DMS 273 treated with DMSO at 0.1 percent for 48 hours (cell line): ENCODE measurements at regions not wholly inside any gene's neighbourhood (a gene's known extent, or its start where the extent isn't known, plus 50 kb on each side); places are given as distances from the start of the nearest gene placed in this dataset.

ENCODE experiments used
- DNase-seq: peaks from one replicate; lab custom pipeline; 2025; lab: John Stamatoyannopoulos, UW

DNA sequence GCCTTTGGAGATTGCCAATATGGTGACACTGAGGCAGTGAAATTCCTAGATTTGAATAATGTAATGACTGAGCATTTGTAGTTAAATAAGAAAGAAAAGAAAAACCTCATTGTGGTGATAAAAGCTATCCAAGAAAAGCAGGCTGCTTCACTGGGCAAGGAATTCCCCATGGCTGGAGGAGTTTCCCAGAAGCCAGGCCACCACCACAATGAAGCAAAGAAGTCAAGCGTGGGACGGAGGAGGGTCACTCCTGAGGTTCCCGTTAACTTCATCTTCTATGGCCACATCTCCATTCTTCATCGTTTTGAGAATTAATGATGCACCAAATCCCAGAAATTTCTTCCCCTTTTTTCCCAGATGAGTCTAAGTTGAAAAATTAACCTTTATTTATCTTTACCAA lies 185.8 kb upstream of the BCL6 start:
- no peak for DNase-seq

DNA sequence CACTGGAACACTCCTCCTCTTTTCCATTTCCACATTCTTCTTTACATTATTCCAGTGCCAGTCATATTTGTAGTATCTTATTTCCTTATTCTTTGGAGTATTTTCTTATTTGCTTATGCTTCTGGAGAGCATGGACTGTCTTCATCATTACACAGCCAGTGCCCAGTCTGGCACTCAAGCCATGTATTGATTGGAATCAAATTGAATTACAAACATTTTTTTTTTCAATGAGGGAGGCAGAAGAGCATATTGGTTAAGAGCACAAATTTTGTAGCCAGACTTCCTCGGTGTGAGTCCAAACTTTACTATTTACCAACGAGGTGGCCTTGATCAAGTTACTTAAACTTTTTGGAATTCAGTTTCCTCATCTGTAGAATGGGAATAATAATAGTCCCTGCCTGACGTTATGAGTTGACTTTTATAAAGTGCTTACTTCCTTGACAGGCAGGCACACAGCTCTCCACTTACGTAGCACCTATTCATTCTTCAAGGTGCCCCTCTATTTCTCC lies 186.6 kb upstream of the BCL6 start:
- DNase-seq = no peak

DNA sequence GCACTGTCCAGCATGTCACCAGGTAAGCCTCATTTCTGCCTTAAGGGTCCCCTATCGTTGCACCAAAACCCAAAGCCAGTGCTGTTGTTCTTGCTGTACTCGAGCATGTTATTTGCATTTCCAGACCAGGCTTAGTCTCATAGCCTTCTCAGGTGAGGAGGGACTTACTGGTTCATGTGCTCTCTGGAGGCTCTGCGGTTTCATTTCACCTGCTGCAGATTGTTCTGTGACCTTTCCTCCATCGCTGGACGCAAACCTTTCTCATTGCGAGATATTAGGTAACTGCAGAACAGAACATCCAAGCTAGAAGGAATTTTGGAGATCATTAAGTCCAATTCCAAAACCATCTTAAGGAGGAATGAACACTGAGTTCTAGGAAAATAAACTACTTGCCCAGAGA lies 187.3 kb upstream of the BCL6 start:
- DNase-seq = no peak

DNA sequence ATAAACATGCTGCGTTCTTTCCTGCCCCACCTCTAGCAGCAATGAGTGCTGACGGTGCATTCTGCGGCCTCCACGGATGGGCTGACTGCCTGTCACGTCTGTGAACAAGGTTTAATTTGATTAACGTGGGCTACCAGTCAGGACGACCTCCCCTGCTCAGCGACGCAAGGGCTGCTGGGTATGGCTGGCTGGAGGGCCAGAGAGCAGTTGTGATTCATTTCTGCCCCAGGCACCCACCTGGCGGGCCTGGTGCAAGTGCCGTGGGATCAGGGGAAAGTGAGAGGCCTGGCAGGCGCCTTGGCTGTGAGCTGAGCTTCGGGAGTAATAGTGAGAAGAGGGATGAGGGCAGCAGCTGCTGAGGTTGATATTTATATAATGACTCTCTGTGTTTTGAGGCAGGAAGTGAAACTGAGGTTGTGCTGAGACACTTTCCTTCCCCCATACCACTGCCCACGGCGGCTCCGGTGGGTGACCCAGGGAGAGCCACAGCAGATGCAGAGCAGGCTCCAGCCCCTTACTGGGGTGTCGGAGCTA lies 190.4 kb upstream of the BCL6 start:
- no peak for DNase-seq

DNA sequence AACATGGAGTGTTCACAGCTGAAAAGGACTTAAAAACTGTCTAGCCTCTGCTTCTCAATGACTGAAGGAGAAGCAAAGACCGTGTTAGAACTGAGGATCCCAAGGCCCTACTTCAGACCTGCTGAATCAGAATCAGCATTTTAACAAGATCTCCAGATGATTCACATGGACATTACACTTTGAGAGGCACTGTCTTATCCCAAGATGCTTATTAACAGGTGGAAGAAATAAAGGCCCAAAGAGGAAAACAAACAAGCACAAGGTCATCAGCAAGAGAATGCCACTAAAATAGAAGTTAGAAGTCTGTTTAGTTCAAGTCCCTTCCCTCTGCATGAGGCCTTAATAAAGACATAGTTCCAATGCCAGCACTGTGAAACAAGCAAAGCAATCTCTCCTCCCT lies 191.4 kb upstream of the BCL6 start:
- DNase-seq = no peak

DNA sequence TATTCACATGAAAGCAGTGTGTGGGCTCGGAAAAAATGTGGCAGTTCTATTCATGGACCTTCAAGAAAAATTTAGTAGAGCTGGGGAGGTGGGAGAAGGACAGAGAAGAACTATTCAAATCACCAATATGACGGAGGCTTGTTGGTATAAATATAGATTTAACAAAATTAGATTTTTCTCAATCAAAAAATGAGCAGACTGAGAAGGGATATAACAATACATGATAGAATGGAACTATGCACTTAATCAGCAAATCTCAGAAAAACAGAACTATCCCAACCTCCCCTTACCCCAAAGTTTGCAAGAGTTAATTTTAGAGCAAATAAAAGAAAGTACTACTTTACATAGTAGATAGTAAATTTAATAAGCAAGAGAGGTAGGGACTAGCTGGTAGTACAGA lies 194.6 kb upstream of the BCL6 start:
- no peak for DNase-seq

DNA sequence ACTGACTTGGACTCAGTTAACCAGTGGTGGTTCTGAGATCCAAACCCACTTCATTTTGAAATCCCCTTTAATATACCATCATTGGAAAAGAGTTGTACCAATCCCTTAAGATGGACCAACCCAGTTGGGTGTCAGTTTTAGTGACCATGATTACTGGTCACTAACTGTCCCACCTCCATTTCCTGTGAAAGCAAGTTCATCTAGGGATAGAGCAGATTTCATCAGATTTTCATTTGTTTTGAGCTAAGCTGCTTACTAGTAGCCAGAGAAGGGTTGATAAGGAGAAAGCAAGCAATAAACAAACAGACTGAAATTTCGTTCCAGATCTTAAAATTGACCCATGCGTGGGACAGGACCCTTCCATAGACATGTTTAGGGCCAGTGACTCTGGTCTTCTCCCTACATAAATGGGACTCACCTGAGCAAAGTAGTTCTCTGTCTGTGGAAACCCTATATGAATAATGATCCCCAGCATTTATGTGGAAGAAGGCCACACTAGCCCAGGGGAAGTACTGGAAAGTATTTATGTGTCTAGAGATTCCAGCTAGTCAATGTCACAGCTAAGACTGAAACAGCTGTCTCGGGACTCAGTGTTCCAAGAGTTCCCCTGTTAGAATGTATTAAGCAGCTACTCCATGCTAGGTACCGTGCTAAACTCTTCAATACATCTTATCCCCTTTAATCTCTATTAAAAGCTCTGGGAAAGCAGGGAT lies 196.0 kb upstream of the BCL6 start:
- no peak for DNase-seq

DNA sequence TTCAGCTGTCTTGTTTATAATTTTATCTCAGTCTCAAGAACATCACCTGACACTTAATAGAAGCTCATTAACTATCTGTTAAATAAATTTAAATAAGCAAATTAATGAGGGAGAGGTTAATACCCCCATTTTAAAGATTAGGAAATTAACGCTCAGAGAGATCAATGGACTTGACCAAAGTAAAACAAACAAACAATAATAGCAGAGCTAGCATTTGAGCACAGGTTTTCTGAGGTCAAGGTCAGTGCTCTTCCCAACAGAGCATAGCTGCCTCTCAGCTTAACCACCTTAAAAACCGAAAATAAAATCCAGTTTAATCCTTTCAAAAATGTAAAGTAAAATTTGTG lies 196.6 kb upstream of the BCL6 start:
- DNase-seq = no peak

DNA sequence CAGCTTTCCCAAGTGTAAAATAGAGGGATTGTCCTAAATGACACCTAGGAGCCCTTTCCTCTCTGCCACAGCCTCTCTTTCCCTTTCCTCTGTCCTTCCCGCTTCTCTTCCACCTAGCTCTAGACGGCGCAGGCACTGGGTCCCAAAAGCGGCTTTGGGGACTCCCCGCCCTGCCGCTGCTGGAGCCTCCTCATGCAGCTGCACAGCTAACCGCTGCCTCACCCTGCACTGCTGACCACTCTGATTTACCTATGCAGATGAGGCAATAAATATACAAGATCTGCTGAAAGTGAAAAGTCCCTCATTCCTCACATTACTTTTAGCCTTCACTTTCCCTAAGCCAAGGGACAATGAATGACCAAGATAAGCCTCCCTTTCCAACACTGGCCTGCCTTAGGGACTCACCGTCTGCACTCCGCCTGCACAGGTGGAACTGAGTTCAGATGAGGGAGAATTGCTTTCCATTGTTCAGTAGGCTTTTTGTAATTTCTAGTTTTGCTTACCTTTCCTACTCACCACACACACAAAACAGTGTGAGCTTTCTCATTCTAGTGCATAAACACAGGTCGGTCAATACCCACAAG lies 197.5 kb upstream of the BCL6 start:
- DNase-seq = no peak

DNA sequence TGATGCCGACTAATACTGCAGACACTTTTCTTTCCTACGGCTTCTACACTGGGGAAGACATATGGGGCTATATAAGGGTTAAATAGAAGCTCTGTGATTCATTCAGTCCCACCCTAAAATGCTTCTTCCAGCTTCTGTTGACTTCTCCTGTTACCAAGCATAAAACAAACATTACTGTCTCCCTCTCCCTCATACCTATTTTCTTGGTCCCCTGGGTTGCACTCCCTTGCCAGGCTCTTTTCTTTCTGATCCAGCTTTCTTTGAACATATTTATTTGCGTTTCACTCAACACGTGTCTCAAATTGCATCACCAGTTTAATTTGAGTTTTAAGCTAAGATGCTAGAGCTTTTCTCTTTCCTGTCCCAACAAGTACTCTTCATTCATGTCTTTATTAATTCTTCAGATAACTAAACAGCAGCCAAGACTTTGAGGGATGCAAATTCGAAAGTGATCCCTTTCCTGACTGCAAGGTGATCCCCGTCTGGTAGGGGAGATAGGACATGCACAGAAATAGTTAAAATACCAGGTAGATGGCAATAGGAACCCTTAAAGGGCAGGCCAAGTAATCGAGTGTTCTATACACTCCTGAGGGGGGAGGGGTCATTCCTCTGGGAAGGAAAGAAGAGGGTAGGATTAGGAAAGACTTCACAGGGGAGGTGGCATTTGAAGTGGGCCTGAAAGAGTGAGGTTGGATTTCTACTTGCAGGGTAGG lies 198.6 kb upstream of the BCL6 start:
- no peak for DNase-seq

DNA sequence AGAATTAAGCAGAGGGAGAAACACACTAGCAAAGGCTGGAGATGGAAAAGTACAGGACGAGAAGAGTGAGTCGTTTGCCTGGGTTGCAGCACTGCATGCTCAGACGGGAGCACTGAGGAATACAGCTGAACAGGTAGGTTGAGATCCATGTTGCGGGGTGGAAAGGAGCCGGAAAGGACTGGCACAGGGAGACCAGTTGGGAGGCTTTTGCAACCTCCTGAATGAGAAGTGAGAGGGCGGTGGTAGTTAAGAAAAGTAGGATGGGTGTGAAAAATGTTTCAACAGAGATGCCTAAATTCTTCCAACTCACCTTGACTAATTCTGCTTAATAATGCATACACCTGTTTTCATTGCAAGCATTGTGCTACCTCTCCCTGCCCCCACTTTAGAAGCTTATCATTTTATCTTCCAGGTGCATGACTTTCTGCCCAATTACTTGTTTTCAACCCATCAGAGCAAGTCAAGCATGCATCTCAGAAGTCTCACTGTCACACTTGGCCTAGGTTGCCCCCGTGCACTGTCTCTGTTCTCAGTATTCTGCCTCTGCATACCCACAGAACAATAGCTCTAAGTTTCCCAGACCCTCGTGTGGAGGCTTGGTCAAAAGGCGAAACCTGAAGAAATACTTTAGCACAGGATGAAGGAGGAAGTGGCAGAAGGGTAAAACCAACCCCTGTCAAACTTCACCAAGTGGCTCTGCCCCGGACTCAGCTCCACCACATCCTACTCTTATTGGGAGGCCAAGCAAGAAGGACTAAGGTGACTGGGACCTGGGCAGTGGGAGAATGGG lies 199.3 kb upstream of the BCL6 start:
- no peak for DNase-seq

DNA sequence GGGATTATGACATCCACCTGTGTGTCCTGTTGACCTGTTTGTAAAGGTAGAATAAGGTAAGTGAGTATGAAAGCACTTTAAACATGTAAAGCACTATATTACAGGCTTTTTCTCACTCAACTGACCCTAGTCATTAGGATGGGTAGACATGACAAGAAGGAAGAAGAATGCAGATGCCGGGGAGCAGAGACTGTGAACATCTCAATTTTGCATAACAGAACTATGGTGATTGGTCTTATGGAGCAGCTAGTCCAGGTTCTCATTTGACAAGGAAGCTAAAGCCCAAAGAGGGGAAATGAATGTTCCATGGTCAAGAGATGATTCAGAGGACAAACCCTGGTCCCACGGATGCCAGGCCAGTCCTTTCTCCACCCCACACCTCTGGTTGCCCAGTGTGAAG lies 200.1 kb upstream of the BCL6 start:
- no peak for DNase-seq

DNA sequence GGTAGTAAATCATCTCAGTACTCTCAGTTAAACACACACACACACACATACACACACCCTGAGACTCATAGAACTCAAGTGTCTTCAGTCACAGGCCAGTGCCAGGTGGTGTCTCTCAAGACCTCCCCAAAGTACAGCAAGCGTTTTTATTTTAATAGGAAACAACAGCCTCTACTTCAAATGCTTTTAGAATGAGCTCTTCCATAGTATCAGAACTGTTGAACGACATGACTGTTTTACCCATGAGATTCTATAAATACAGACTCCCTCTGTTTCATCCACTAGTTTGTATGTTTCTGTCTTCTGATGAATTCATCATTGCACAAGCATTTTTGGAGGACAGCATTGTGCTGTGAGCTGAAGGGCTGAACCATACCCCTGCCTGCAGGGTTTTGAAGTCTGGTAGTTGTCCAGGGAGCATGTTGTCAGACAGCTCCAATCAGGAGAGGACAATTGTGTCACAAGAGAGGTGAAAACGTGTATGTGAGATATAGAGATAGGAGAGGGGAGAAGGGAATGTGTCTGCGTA lies 201.0 kb upstream of the BCL6 start:
- DNase-seq = no peak

DNA sequence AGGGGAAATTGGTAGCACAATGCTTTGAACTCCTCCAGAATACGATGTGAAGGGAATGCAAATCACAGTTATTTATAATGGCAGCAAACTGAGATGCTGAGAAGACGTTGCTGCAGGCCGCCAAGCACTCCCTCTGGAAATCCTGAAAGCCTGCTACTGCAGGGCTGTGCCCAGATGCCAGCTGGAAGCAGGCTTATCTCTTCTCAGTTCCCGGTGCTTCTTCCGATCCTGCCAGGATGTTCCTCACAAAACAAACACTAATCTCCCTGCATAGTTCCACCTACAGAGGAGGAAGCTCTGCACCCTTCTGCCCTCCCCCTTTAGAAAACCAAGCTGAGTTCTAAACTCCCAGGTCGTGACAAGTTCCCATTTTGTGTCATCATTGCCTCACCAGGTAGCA lies 201.7 kb upstream of the BCL6 start:
- DNase-seq = no peak

DNA sequence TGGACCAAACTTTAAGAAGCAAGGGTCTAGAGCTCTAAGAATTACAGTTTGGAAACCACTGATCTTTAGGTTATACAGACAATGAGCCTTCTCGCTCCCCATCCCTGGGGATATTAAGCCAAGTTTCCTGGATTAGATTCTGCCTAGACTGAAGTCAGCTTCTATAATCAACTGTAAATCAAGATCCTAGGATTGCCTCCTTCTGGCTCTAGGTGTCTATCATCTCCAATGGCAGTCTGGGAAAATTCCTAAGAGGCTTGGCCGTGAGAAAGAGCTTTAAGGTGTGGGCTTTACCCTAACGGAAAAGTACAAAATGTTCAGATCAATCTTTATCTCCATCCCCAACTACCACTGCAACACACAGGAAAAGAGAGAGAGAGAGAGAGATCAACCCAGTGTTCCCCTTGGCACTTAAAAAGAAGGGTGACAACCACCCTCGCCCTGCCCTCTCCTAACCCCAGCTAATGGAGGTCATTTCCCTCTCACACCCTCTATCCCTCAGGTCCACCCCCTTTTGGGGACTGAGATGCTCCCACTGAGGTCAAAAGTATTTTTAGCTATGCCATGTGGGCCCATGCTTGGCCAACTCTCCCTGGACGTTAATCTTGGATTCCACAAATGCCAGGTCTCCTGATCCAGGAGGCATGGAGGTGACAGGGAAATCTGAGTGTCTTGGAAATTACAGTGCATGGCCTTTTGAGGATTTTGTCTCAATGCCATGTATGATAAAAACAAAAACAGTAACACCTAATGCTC lies 202.8 kb upstream of the BCL6 start:
- no peak for DNase-seq

DNA sequence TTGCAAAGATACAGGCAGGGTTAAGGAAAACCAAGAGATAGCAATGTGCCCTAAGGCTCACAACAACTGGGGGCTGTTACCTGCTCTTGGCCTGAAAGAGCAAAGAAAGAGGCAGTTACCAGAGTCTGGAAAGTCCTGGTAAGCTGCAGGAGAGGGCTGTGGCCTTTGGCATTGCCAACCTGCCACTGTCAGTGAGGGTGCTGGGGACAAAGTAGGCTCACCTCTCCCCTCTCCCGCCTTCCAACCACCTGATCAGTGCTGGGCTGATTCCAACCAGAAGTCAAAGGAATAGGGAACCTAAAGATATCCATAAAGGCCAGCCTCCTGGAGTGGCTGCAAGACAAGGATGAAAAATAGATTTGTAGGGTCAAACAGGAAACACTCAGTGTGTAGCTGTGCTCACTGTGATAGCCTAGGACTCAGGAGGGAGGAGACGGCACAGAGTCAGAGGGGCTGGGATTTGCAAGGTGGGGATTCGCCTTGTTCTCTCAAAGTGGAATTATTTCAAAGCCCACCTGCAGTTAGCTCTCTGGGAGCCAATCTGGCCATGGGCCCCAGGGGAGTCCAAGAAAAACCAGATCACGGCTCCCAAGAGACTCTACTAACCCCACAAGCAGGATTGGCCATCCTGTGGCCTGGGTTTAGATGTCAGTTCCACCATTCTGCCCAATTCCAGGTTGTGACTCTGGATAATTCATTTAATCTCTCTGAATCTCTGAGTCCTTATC lies 204.0 kb upstream of the BCL6 start:
- DNase-seq = no peak

DNA sequence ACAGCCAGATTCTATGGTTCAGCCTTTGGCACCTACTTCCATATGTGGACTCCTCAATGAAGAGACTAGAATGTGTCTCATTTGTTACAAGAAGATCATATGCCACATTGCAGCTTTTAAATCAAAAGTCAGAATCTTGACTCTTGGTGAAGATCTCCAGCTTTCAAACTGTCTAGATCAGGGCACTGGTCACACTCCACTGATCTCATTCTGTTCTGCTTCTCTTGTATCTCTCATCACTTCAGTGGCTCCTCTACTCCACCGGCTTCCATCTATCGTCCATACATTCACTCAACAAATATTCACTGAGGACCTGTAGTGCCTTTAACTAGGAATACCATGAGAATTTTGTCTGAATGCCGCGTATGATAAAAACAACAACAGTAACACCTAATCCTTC lies 203.3 kb upstream of the LPP start:
- no peak for DNase-seq

DNA sequence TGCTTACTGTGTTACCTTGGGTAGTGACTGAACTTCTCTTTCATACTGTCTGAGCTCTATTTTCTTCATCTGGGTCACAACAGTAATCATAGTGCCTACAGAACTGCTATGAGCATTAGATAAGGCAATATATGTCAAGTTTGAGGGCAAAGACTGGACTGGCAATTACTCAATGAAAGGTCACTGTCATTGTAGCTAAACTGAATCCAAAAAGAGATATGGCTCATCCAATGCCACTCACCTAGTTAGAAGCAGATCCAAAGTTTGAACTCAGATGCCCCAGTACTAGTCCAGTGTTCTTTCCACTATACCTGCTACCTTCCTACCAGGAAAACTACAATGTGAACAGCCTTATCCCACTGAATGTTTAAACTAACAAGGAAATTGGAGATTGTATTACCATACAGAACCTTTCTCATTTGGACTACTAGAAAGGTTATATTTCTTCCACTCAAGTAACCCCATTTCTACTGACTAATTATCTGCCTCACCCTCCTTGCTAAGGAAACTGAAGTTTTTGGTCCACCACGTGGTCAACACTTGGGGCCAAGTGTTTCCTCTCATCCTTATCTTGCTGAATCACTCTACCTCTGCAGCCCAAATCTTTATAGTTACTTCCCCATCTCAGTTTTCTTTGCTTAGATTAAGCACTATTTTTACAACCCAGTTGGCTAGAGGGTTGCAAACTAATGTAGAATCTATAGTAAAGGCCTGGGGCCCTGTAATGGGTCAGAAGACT lies 202.3 kb upstream of the LPP start:
- no peak for DNase-seq

DNA sequence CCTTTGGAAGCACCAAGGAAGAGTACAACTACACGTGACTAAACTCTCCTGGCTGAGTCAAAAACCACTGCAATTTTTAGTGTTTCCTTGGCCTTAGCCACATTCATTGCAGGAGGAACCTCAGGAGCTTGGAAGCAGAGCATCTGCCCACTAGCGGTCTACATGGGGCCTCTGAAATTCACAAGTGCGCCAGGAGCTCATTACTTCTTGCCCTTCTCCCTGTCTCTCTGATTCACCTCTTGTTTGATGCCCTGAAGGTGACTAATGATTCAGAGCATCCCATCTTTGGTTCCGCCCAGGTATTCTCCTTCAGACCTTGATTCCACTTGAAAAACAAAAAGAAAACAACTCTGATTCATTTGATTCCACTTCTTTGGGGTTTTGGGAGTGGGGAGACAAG lies 201.1 kb upstream of the LPP start:
- DNase-seq = no peak

DNA sequence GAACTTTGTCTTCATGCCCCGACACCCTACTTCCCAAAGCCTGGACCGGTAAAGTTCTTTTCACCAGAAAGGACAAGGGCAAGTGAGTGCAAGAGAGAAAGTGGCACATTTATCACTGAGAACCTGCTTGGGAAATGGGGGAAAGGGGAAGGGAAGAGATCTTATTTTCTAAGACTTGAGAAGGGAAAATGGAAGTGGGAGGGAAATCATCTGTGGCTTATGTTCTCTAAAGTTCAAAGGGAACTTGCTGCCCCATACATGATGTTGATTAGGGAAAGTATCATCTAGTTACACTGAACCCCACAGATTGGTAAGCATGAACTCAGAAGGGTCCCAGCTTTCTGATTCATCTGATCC lies 199.5 kb upstream of the LPP start:
- DNase-seq = no peak
